ENCODE measurements at regions not wholly inside any gene's neighbourhood (a gene's known extent, or its start where the extent isn't known, plus 50 kb on each side); places are given as distances from the start of the nearest gene placed in this dataset.
"Not testable (repeated sequence)": the region's sequence is repeated elsewhere in the genome, so short reads cannot be mapped to it uniquely, and the experiment has no call there.

DNA sequence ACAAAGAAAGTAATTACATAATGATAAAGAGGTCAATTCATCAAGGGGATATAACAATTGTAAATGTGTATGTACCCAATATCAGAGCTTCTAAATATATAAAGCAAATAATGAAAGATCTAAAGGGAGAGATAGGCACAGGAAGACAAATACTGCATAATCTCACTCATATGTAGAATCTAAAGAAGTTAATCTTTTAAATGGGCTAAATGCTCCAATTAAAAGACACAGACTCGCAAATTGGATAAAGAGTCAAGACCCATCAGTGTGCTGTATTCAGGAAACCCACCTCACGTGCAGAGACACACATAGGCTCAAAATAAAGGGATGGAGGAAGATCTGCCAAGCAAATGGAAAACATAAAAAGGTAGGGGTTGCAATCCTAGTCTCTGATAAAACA lies 63.2 kb upstream of the HTR2C start:
- TF ChIP-seq, protein P1, sequence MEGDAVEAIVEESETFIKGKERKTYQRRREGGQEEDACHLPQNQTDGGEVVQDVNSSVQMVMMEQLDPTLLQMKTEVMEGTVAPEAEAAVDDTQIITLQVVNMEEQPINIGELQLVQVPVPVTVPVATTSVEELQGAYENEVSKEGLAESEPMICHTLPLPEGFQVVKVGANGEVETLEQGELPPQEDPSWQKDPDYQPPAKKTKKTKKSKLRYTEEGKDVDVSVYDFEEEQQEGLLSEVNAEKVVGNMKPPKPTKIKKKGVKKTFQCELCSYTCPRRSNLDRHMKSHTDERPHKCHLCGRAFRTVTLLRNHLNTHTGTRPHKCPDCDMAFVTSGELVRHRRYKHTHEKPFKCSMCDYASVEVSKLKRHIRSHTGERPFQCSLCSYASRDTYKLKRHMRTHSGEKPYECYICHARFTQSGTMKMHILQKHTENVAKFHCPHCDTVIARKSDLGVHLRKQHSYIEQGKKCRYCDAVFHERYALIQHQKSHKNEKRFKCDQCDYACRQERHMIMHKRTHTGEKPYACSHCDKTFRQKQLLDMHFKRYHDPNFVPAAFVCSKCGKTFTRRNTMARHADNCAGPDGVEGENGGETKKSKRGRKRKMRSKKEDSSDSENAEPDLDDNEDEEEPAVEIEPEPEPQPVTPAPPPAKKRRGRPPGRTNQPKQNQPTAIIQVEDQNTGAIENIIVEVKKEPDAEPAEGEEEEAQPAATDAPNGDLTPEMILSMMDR (IDR thresholded peaks at IDR 0.05) = not testable (repeated sequence)
- not testable (repeated sequence) for TF ChIP-seq TP53 (CRISPR knock-in tag; IDR thresholded peaks at IDR 0.05); ZFP36 (IDR thresholded peaks at IDR 0.05; ENCODE audit: borderline replicate concordance, partially characterized antibody); CBX2 (IDR thresholded peaks at IDR 0.05; ENCODE audit: borderline replicate concordance, low read depth); JUNB (IDR thresholded peaks at IDR 0.05); MAFK (IDR thresholded peaks at IDR 0.05; ENCODE audit: partially characterized antibody); POLR2A (IDR thresholded peaks at IDR 0.05; ENCODE audit: low read length)
- TF ChIP-seq, protein P2, sequence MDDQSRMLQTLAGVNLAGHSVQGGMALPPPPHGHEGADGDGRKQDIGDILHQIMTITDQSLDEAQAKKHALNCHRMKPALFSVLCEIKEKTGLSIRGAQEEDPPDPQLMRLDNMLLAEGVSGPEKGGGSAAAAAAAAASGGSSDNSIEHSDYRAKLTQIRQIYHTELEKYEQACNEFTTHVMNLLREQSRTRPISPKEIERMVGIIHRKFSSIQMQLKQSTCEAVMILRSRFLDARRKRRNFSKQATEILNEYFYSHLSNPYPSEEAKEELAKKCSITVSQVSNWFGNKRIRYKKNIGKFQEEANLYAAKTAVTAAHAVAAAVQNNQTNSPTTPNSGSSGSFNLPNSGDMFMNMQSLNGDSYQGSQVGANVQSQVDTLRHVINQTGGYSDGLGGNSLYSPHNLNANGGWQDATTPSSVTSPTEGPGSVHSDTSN (IDR thresholded peaks at IDR 0.05) = not testable (repeated sequence)

Measured in A549 (cell line).